Aorta (tissue), 5 donors: ENCODE measurements at regions not wholly inside any gene's neighbourhood (a gene's known extent, or its start where the extent isn't known, plus 50 kb on each side); places are given as distances from the start of the nearest gene placed in this dataset.
"Not testable (repeated sequence)": the region's sequence is repeated elsewhere in the genome, so short reads cannot be mapped to it uniquely, and the experiment has no call there.

Source experiments
- ATAC-seq: fragments of 200-7000 bp; cut with Tn5 transposase; one replicate; pipeline ENCODE4 v1.9.1; 2022; ENCODE audit warnings: moderate library complexity; ENCODE audit not compliant: low FRiP score
- DNase-seq, 2 donors: peaks; one replicate each; pipeline ENCODE4 v3.0.0-alpha.2; 2020
- H3K27ac ChIP-seq, 2 donors: one replicate each; pipeline ENCODE4 v1.5.1; 2013; ENCODE audit warnings: low read length in 2 of 2, mild to moderate bottlenecking in 2 of 2, moderate library complexity in 2 of 2, control low read depth in 1 of 2, inconsistent platforms in 1 of 2, low read depth in 1 of 2
- H3K27me3 ChIP-seq, 2 donors: one replicate each; pipeline ENCODE4 v1.6.1; 2013; ENCODE audit warnings: control low read depth in 1 of 2, low read length in 1 of 2, mild to moderate bottlenecking in 1 of 2, moderate library complexity in 1 of 2; ENCODE audit not compliant: insufficient read depth in 2 of 2, control insufficient read depth in 1 of 2
- H3K36me3 ChIP-seq, 2 donors: one replicate each; pipeline ENCODE4 v1.6.1; 2013; ENCODE audit warnings: control low read depth in 1 of 2, low read length in 1 of 2, mild to moderate bottlenecking in 1 of 2; ENCODE audit not compliant: insufficient read depth in 2 of 2, control insufficient read depth in 1 of 2
- H3K4me1 ChIP-seq, 2 donors: one replicate each; pipeline ENCODE4 v1.6.1; 2013; ENCODE audit warnings: low read length in 2 of 2, control low read depth in 1 of 2, mild to moderate bottlenecking in 1 of 2, moderate library complexity in 1 of 2; ENCODE audit not compliant: insufficient read depth in 2 of 2, control insufficient read depth in 1 of 2
- H3K4me3 ChIP-seq, 2 donors: one replicate each; pipeline ENCODE4 v1.5.1; 2013; ENCODE audit warnings: low read length in 2 of 2, control low read depth in 1 of 2, mild to moderate bottlenecking in 1 of 2
- H3K9me3 ChIP-seq: one replicate; pipeline ENCODE4 v1.6.1; 2013; ENCODE audit warnings: mild to moderate bottlenecking, low read length; ENCODE audit not compliant: control insufficient read depth
- WGBS, 2 donors: extraction: QIAGEN DNeasy Blood & Tissue Kit; methylation state at CpG; one replicate each; pipeline ENCODE4 v1.1.7; 2013; 5-methylcytosine and 5-hydroxymethylcytosine counted together
- intact Hi-C, 2 donors: fragments of 100-400 bp; cut with DNase I; formaldehyde crosslinking; loops; one replicate each; pipeline versions ENCODE4 v1.14.2 to v1.15.0; 2022
- donor health status: healthy with polysubstance abuse.
- donor health status: Bipolar disorder and iron deficiency.
- donor health status: DM: no; HTN: no; CAD: no.
- donor health status: DM: no; HTN: no; CAD: no.
- donor health status: DM: yes; HTN: yes; CAD: no.

- H3K4me1 ChIP-seq, DNase-seq, H3K9me3 ChIP-seq, H3K27ac ChIP-seq, intact Hi-C loops, H3K36me3 ChIP-seq, H3K4me3 ChIP-seq, H3K27me3 ChIP-seq, ATAC-seq: not testable (repeated sequence)
- WGBS, 2 donors, result 86 to 92% methylated on average over 1 to 2 of the region's 5 CpGs
Observed at GRCh38 chr16:18636148-18636547, 74.3 kb upstream of the NOMO2 start.

- WGBS, 2 donors, result no CpG with 5 or more reads among the region's 2 CpGs
- H3K36me3 ChIP-seq, H3K27me3 ChIP-seq, H3K4me3 ChIP-seq, DNase-seq, ATAC-seq, H3K9me3 ChIP-seq, H3K27ac ChIP-seq, intact Hi-C loops, H3K4me1 ChIP-seq: not testable (repeated sequence)
Observed at GRCh38 chr16:18634981-18635380, 73.1 kb upstream of the NOMO2 start.

GRCh38 chr16:18631713-18632112, 69.8 kb upstream of the NOMO2 start:
- ATAC-seq, intact Hi-C loops, H3K4me1 ChIP-seq, DNase-seq, H3K27ac ChIP-seq, H3K4me3 ChIP-seq, H3K36me3 ChIP-seq, H3K27me3 ChIP-seq, H3K9me3 ChIP-seq: not testable (repeated sequence)
- WGBS, 2 donors, result no CpG with 5 or more reads among the region's 2 CpGs

DNA sequence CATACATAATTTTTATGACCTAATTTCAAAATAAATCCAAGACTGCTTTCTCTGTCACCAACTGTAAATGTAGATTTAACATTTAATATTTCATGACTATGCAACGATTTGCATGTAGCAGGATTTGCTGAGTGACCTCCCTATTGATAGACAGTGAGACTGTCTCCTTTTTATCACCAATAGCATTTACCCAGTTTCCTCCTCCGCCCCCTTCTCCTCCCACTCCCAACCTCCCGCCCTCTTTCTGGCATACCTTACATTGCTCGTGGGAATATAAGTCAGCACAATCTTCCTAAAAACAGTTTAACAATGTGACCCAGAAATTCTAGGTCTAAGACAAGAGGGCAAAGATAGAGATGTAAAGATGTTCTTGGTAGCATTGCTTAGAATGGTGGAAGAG, 55.1 kb upstream of the NOMO2 start:
- H3K9me3 ChIP-seq, H3K36me3 ChIP-seq, H3K4me3 ChIP-seq, H3K4me1 ChIP-seq, H3K27ac ChIP-seq, ATAC-seq, intact Hi-C loops, DNase-seq, H3K27me3 ChIP-seq: not testable (repeated sequence)
- 28 to 46% methylated on average over 4 of the region's 4 CpGs for WGBS, 2 donors

GRCh38 chr16:18616137-18616755, 54.3 kb upstream of the NOMO2 start:
- H3K9me3 ChIP-seq, H3K4me1 ChIP-seq, ATAC-seq, intact Hi-C loops, H3K4me3 ChIP-seq, H3K27ac ChIP-seq, H3K27me3 ChIP-seq, H3K36me3 ChIP-seq, DNase-seq: not testable (repeated sequence)
- WGBS, 2 donors, result 74 to 83% methylated on average over 4 to 6 of the region's 6 CpGs
